Smooth muscle cell of the brain vasculature (primary cell): ENCODE measurements at regions not wholly inside any gene's neighbourhood (a gene's known extent, or its start where the extent isn't known, plus 50 kb on each side); places are given as distances from the start of the nearest gene placed in this dataset.

Experiments
- DNase-seq: peaks from one replicate; pipeline ENCODE4 v3.0.0-alpha.2; 2012; ENCODE audit warnings: low read depth, low spot score

GRCh38 chr1:36553591-36554322 is 71.0 kb upstream of the CSF3R start:
- DNase-seq, result peak; percentile 15

GRCh38 chr1:36542962-36543515 is 60.3 kb upstream of the CSF3R start:
- DNase-seq, result no peak

GRCh38 chr1:36542024-36542961 is 59.6 kb upstream of the CSF3R start:
- DNase-seq, result no peak

GRCh38 chr1:36540056-36540455 is 57.3 kb upstream of the CSF3R start:
- DNase-seq, result no peak

GRCh38 chr1:36539526-36539925 is 56.8 kb upstream of the CSF3R start:
- DNase-seq, result no peak

- no peak for DNase-seq
Measured at GRCh38 chr1:36537991-36538390, 55.3 kb upstream of the CSF3R start.

- DNase-seq, result no peak
Measured at GRCh38 chr1:36537190-36537768, 54.6 kb upstream of the CSF3R start.

- DNase-seq, result no peak
Measured at GRCh38 chr1:36536727-36537126, 54.0 kb upstream of the CSF3R start.

- DNase-seq, result no peak
Measured at GRCh38 chr1:36534711-36535412, 52.1 kb upstream of the CSF3R start.

- DNase-seq, result no peak
Measured at GRCh38 chr1:36533897-36534296, 51.2 kb upstream of the CSF3R start.

- DNase-seq, result no peak
Measured at GRCh38 chr1:36532810-36533401, 50.2 kb upstream of the CSF3R start.
